ENCODE measurements at regions not wholly inside any gene's neighbourhood (a gene's known extent, or its start where the extent isn't known, plus 50 kb on each side); places are given as distances from the start of the nearest gene placed in this dataset.

DNA sequence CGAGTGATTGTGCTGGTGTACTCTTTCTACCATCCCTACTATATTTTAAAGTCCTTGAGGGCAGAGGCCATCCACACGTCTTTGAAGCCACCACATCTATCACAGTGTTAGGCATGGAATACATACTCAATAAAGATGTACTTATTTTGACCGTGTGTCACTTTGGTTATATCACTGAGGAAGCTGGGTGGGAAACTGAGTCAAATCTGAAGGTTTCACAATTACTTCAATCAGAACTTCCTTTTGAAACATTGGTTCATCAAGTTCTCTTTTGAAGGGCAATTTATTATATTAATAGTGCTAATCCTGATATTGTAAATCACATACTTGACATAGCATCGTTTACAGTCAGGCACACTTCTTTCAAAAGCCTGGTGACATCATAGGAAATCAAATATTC lies 53.3 kb upstream of the ATP1B1 start:
- DNase-seq (ENCODE audit: low spot score), result no peak
